ENCODE measurements at regions not wholly inside any gene's neighbourhood (a gene's known extent, or its start where the extent isn't known, plus 50 kb on each side); places are given as distances from the start of the nearest gene placed in this dataset.
A peak's percentile ranks its signal among the peaks of the same experiment; 100 is the strongest.
"Not testable (repeated sequence)": the region's sequence is repeated elsewhere in the genome, so short reads cannot be mapped to it uniquely, and the experiment has no call there.

GRCh38 chr1:91207691-91208090 is 185.9 kb upstream of the ZNF644 start:
- H3K4me3 ChIP-seq (ENCODE audit: low read depth, low read length); DNase-seq (ENCODE audit: low read depth): not testable (repeated sequence)

- not testable (repeated sequence) for H3K4me3 ChIP-seq (ENCODE audit: low read depth, low read length); DNase-seq (ENCODE audit: low read depth)
Observed at GRCh38 chr1:91204150-91204549, 182.3 kb upstream of the ZNF644 start.

GRCh38 chr1:91201694-91202093 is 179.9 kb upstream of the ZNF644 start:
- H3K4me3 ChIP-seq (ENCODE audit: low read depth, low read length): no peak overlapping the region
- no peak for DNase-seq (ENCODE audit: low read depth)
- TF ChIP-seq, protein P1, sequence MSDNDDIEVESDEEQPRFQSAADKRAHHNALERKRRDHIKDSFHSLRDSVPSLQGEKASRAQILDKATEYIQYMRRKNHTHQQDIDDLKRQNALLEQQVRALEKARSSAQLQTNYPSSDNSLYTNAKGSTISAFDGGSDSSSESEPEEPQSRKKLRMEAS (IDR thresholded peaks at IDR 0.05; ENCODE audit: low read depth, low read length): no peak
- TF ChIP-seq POLR2A (IDR thresholded peaks at IDR 0.05; ENCODE audit: extremely low read depth, insufficient read length) (no peak), CTCF (IDR thresholded peaks at IDR 0.05; ENCODE audit: low read depth, low read length) (no peak), MYC (IDR thresholded peaks at IDR 0.05; ENCODE audit: low read depth, low read length) (no peak)

DNA sequence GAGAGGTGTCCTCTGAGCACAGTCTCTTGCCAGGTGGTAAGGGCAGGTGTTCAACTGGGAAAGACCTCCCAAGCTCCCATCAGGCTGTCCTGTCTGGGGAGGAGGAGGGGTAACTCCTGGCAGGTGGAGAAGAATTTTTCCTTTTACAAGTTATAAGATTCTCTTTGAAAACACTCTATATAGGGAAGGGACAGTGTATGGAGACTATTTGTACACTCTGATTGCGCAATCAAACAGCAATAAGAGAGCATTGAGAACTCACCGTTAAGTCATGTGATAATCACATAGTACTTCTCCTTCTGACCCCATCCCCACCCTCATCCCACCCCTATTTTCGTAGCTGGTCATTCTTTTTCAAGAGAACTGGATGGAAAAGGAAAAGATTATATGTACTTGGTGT is 179.3 kb upstream of the ZNF644 start:
- no peak overlapping the region for H3K4me3 ChIP-seq (ENCODE audit: low read depth, low read length)
- DNase-seq (ENCODE audit: low read depth): peak; percentile 15
- no peak for TF ChIP-seq CTCF (IDR thresholded peaks at IDR 0.05; ENCODE audit: low read depth, low read length)
- TF ChIP-seq POLR2A (IDR thresholded peaks at IDR 0.05; ENCODE audit: extremely low read depth, insufficient read length): no peak
- TF ChIP-seq, protein P1 (IDR thresholded peaks at IDR 0.05; ENCODE audit: low read depth, low read length): no peak
- TF ChIP-seq MYC (IDR thresholded peaks at IDR 0.05; ENCODE audit: low read depth, low read length): no peak

DNA sequence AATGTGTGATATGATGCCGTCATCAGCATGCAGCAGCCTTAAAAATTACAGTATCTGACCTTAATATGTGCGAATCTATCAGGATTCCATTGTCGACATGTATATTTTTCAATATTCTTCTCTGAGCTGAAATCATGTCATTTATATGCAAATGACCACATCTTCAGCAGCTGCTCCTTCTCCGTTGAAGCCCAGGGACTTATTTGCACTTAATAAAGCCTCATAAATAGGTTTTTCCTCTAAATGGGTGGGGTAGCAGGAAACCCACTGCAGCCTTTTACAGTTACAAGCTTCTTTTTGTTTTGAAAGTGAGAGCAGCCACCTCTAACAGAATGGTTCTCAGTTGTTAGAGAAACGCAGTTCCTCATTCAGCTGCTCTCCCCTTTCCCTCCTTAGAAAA is 178.8 kb upstream of the ZNF644 start:
- H3K4me3 ChIP-seq (ENCODE audit: low read depth, low read length): no peak overlapping the region
- TF ChIP-seq POLR2A (IDR thresholded peaks at IDR 0.05; ENCODE audit: extremely low read depth, insufficient read length): no peak
- TF ChIP-seq CTCF (IDR thresholded peaks at IDR 0.05; ENCODE audit: low read depth, low read length): no peak
- TF ChIP-seq, protein P1 (IDR thresholded peaks at IDR 0.05; ENCODE audit: low read depth, low read length): no peak
- TF ChIP-seq MYC (IDR thresholded peaks at IDR 0.05; ENCODE audit: low read depth, low read length): no peak
- no peak for DNase-seq (ENCODE audit: low read depth)

DNA sequence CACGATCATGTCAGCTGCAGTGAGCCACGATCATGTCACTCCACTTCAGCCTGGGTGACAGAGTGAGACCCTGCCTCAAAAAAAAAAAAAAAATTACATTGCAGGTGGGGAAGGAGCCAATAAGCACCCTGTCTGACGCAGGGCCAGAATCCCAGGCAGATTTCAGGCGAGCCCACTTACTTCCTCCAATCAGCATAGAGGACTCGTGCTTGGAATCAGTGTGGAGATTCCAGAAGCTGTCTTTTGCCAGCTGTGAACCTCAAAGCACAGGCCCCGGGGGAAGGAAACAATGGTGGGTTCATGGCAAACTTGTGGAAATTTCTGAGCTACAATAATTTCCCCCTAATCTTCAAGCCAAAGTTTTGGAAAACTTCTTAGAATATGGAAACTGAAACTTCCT is 178.2 kb upstream of the ZNF644 start:
- TF ChIP-seq CTCF (IDR thresholded peaks at IDR 0.05; ENCODE audit: low read depth, low read length): no peak
- no peak for TF ChIP-seq MYC (IDR thresholded peaks at IDR 0.05; ENCODE audit: low read depth, low read length)
- TF ChIP-seq POLR2A (IDR thresholded peaks at IDR 0.05; ENCODE audit: extremely low read depth, insufficient read length): no peak
- TF ChIP-seq, protein P1 (IDR thresholded peaks at IDR 0.05; ENCODE audit: low read depth, low read length): no peak
- no peak overlapping the region for H3K4me3 ChIP-seq (ENCODE audit: low read depth, low read length)
- no peak for DNase-seq (ENCODE audit: low read depth)

- no peak for TF ChIP-seq MYC (IDR thresholded peaks at IDR 0.05; ENCODE audit: low read depth, low read length)
- TF ChIP-seq, protein P1 (IDR thresholded peaks at IDR 0.05; ENCODE audit: low read depth, low read length): no peak
- no peak for TF ChIP-seq POLR2A (IDR thresholded peaks at IDR 0.05; ENCODE audit: extremely low read depth, insufficient read length)
- TF ChIP-seq CTCF (IDR thresholded peaks at IDR 0.05; ENCODE audit: low read depth, low read length): no peak
Observed at GRCh38 chr1:91190996-91191395, 169.2 kb upstream of the ZNF644 start.

More at GRCh38 chr1:91190996-91191395, 169.2 kb upstream of the ZNF644 start:
- DNase-seq (ENCODE audit: low read depth): no peak
- no peak overlapping the region for H3K4me3 ChIP-seq (ENCODE audit: low read depth, low read length)
